SK-N-MC (cell line): ENCODE measurements at regions not wholly inside any gene's neighbourhood (a gene's known extent, or its start where the extent isn't known, plus 50 kb on each side); places are given as distances from the start of the nearest gene placed in this dataset.

Experiments
- DNase-seq: peaks from one replicate; pipeline ENCODE4 v3.0.0-alpha.2; 2011; ENCODE audit warnings: low read depth, low spot score
- H3K27ac ChIP-seq: fragments of 200-600 bp; sonication (generic); 2 replicates; pipeline ENCODE4 v1.5.1; 2016; ENCODE audit warnings: mixed run types
- H3K36me3 ChIP-seq: fragments of 200-600 bp; sonication (generic); 2 replicates; pipeline ENCODE4 v1.6.1; 2017; ENCODE audit warnings: antibody characterized with exemption, low read length, mixed read lengths; ENCODE audit not compliant: insufficient read depth
- H3K4me3 ChIP-seq: fragments of 200-600 bp; sonication (generic); 2 replicates; pipeline ENCODE4 v1.5.1; 2016
- H3K9ac ChIP-seq: fragments of 200-600 bp; sonication (generic); 2 replicates; pipeline ENCODE4 v1.8.0; 2017; ENCODE audit warnings: mixed run types, mixed read lengths; ENCODE audit not compliant: insufficient read length
- H3K9me3 ChIP-seq: fragments of 200-600 bp; sonication (generic); 2 replicates; pipeline ENCODE4 v1.6.1; 2017; ENCODE audit warnings: low read depth, mild to moderate bottlenecking, antibody characterized with exemption, low read length, moderate library complexity, mixed read lengths
- EZH2 ChIP-seq: fragments of 200-600 bp; sonication (generic); IDR thresholded peaks from one replicate; pipeline ENCODE4 v1.6.1; 2017; ENCODE audit warnings: antibody characterized with exemption
- FOXP2 ChIP-seq: optimal IDR thresholded peaks from 2 replicates; pipeline ENCODE3; 2011; ENCODE audit warnings: mild to moderate bottlenecking, moderate library complexity; ENCODE audit not compliant: insufficient read depth; ENCODE audit errors: extremely low read length, control extremely low read depth
- POLR2AphosphoS5 ChIP-seq: IDR thresholded peaks from 2 replicates; pipeline ENCODE4 v1.6.1; 2012; ENCODE audit warnings: mild to moderate bottlenecking, low read depth, low read length, borderline replicate concordance

DNA sequence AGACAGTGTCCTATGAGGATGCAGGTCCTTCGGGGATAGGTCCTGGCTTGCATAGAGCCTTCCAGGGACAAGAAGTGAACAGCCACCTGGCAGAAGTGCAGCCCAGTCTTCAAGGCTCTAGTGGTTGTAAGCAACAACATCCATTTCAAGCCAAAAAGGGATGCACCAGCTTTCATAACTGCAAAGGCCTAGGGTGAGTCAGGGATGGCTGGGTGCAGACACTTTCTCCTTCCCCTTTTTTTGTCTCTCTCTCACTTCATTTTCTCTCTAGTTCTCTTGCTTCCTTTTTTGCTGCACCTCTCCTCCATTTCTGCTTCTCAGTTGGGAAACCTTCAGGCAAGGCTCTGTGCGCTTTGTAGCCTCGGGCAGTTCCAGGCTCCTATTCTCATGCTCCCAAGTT lies 196.2 kb upstream of the ZNF536 start:
- H3K36me3 ChIP-seq, result no peaks in the 10 kb centered on the region
- TF ChIP-seq POLR2AphosphoS5, result no peak
- no peak for TF ChIP-seq EZH2
- TF ChIP-seq FOXP2, result no peak
- no peak overlapping the region for H3K4me3 ChIP-seq
- no peak overlapping the region for H3K27ac ChIP-seq
- no peaks in the 10 kb centered on the region for H3K9me3 ChIP-seq
- no peak for DNase-seq
- H3K9ac ChIP-seq, result no peak overlapping the region

DNA sequence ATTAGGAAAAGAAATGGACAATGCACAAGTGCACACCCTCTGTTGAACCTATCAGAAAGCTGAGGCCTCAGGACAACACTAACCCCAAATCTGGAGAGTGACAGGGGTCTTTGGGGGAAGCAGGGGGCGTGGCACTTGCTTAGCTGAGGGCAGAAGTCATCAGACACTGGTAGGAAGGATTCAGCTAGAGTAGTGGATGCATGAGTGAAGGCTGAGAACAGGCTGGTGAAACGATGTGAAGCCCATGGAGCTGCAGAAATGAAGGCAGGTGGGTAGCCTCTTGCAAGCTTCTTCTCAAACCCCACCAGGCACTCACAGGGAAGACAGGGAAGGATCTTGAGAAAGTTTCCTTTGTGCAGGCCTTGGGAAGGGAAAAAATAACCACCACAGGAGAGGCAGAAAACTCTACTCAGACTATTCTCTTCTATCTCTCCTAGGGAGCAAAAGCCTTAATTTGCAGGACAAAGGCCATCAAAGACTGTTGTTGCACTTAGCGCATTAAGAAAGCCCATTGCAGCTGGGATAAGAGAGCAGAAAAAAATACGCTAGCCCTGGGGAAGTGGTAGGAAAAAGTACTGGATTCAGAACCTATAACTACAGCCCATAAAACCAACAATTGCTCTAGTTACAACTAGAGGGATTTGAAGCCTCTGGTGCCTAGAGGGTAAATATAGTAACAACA lies 193.3 kb upstream of the ZNF536 start:
- TF ChIP-seq FOXP2, result no peak
- TF ChIP-seq POLR2AphosphoS5, result no peak
- no peak for TF ChIP-seq EZH2
- peaks cover 7% of the 10 kb centered on the region; the same call in 1 of the 2 replicates for H3K9me3 ChIP-seq
- no peak for DNase-seq
- H3K9ac ChIP-seq, result no peak overlapping the region
- no peak overlapping the region for H3K27ac ChIP-seq
- H3K4me3 ChIP-seq, result no peak overlapping the region
- no peaks in the 10 kb centered on the region for H3K36me3 ChIP-seq

DNA sequence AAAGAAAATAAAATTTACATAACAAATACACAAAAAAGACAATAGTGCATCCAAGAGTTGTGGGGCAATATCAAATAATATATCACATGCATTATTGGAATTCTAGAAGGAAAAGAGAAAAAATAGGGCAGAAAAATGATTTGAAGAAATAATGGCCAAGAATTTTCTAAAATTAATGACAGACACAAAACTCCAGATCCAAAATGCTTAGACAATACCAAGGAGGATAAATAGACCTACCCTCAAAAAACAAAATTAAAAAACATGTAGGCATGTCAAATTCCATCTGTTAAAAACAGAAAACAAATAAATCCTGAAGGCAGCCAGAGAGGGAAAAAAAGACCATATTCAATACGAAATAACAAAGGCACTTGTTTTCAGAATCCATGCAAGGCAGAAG lies 191.5 kb upstream of the ZNF536 start:
- DNase-seq, result no peak
- H3K9me3 ChIP-seq, result peaks cover 7% of the 10 kb centered on the region; the same call in 1 of the 2 replicates
- H3K36me3 ChIP-seq, result no peaks in the 10 kb centered on the region
- TF ChIP-seq POLR2AphosphoS5 (no peak), FOXP2 (no peak), EZH2 (no peak)
- H3K4me3 ChIP-seq, result no peak overlapping the region
- no peak overlapping the region for H3K27ac ChIP-seq
- no peak overlapping the region for H3K9ac ChIP-seq

DNA sequence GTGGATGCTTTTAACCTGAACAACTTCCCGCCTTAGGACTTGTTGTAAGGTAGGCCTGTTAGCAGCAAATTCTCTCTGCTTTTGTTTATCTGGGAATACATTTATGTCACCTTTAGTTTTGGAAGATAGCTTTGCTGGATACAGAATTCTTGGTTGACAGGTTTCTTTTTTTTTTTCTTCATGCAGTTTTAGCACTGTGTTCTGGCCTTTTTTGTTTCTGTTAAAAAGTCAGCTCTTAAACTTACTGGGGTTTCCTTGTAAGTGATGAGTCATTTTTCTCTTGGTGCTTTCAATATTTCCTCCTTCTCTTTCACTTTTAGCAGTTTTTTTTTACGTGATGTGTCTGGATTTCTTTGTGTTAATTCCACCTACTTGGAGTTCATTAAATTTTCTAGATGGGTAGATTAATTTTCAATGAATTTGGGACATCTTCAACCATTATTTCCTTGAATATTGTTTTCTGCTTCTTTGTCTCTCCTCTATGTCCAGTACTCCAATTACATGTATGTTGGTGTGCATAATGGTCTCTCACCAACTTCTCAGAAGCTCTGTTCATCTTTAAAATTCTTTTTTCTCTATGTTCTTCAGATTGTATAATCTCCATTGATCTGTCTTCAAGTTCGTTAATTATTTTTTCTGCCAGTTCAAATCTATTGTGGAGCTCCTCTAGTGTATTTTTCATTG lies 188.2 kb upstream of the ZNF536 start:
- H3K27ac ChIP-seq, result no peak overlapping the region
- no peak for DNase-seq
- H3K9ac ChIP-seq, result no peak overlapping the region
- H3K4me3 ChIP-seq, result no peak overlapping the region
- TF ChIP-seq FOXP2, result no peak
- no peaks in the 10 kb centered on the region for H3K36me3 ChIP-seq
- peaks cover 7% of the 10 kb centered on the region; the same call in 1 of the 2 replicates for H3K9me3 ChIP-seq

DNA sequence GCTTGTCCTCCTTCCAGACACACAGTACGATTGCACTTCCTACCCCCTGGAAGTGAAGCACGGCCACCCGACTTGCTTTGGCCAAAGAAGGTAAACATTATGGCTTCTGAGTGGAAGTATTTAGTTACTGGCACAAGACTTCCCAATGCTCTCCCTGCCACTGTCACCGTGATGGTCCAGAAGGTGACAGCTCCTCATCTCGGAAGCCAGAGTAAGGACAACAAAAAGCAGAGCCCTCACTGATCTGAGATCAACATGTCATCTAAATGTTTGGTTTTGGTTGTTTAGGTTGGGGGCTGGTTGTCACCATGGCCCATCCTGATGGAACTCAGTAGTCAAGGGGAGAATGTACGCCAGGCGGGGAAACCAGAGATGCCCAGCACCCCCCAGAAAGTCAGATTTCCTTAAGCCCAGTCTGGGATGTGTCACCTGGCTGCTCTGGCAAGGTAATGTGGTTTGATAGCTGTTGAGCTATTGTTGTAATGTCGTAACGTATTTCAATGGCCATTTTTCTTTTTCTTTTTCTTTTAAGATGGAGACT lies 170.1 kb upstream of the ZNF536 start:
- TF ChIP-seq FOXP2 (no peak), EZH2 (no peak), POLR2AphosphoS5 (no peak)
- H3K9ac ChIP-seq, result no peak overlapping the region
- no peak overlapping the region for H3K4me3 ChIP-seq
- DNase-seq, result no peak
- no peaks in the 10 kb centered on the region for H3K36me3 ChIP-seq
- no peaks in the 10 kb centered on the region for H3K9me3 ChIP-seq
- H3K27ac ChIP-seq, result no peak overlapping the region

DNA sequence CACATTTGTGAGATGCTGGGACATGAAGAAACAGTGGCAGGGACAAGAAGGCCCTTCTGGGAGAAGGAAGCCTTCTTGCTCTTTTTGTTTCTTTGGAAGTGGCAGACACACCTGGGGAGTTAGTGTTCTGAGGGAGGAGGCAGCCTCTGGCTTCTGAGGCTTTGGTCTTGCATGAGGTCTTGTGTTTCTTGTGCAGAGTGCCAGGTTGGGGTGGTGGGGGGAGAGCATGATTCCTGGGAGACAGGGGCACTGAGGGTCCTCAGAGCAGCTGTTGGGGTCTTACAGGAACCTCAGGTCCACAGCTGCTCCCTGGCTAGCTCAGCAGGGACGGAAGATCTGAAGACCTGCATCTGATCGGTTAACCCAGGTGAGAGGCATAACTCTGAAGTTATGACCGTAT lies 167.5 kb upstream of the ZNF536 start:
- Histone ChIP-seq H3K4me3 (no peak overlapping the region), H3K27ac (no peak overlapping the region), H3K9me3 (no peaks in the 10 kb centered on the region), H3K36me3 (no peaks in the 10 kb centered on the region), H3K9ac (no peak overlapping the region)
- no peak for DNase-seq
- TF ChIP-seq FOXP2, result no peak
- no peak for TF ChIP-seq EZH2
- no peak for TF ChIP-seq POLR2AphosphoS5

DNA sequence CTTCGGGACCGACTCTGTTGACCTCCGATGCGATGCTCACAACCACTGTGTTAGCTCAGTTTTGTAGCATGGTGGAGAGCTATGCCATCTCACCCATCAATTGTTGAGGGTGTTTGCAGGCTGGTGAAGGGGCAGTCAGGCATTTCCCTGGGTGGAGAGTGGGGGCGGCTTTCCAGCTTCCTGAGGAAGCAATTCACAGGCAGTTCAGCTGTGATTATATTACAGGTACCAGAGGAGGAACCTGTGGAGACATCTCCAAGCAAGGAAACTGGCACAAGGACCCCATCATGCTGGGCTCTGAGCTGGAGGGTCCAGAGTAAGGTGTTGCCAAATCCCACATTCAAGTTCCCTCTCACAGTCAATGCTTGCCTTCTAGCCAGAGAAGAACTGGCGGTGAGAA lies 166.0 kb upstream of the ZNF536 start:
- H3K9ac ChIP-seq, result no peak overlapping the region
- TF ChIP-seq POLR2AphosphoS5 (no peak), EZH2 (no peak), FOXP2 (no peak)
- H3K27ac ChIP-seq, result no peak overlapping the region
- DNase-seq, result no peak
- no peaks in the 10 kb centered on the region for H3K36me3 ChIP-seq
- H3K9me3 ChIP-seq, result no peaks in the 10 kb centered on the region
- no peak overlapping the region for H3K4me3 ChIP-seq

DNA sequence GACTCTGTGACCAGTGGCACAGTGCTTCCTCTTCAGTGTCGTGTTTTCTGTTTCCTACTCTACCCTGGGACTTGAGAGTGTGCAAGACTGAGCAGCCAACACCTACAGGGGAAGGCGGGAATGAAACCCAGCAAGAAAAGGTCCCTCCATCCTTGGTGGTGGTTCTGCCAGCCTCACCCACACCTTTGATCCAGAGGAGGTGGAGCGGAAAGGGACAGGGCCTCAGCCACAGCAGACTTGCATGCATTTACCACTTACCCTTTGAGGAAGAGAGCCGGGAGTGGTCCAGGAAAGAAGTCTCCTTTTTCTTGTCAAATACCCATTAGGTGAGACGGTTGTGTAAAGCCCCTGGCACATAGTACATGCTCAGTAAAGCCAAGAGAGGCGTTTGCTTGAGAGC lies 164.8 kb upstream of the ZNF536 start:
- Histone ChIP-seq H3K36me3 (no peaks in the 10 kb centered on the region), H3K9me3 (no peaks in the 10 kb centered on the region), H3K27ac (no peak overlapping the region), H3K4me3 (no peak overlapping the region), H3K9ac (no peak overlapping the region)
- TF ChIP-seq FOXP2 (no peak), EZH2 (no peak), POLR2AphosphoS5 (no peak)
- DNase-seq, result no peak
